ENCODE measurements at regions not wholly inside any gene's neighbourhood (a gene's known extent, or its start where the extent isn't known, plus 50 kb on each side); places are given as distances from the start of the nearest gene placed in this dataset.

DNA sequence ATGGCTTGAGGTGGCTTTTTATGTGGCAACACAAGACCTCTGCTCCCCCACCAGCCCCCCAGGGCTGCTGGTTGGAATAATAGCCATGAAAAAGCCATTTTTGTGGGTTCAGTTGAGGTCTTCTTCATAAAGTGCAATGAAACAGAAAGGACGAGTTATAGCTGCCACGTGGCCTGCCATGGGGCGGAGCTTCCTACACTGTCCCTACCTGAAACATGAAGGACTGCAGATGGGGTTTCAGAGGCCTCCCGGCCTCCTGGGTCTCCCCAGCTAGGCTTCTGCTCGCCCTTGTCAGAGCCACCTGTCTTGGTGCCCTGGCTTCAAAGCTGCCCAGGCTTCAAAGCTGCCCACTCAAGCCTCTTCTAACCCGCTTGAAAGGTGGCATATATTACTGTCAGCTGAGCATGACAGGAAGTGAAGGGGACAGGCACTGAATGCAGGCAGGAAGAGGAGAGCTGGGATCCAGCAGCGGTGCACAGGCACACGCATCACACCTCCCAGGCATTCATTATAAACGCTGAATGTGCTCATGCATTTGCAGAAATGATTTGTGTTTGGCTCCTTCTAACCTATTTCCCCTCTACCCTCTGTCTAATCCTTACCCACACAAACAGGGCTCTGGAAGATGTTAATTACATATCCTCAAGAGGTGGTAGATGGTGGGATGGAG, 245.9 kb upstream of the PODXL start:
- Histone ChIP-seq H3K36me3 (ENCODE audit: insufficient read depth, low read length) (no peaks in the 10 kb centered on the region), H3K9ac (ENCODE audit: low read depth, low read length) (no peak overlapping the region), H3K9me3 (ENCODE audit: control insufficient read depth, insufficient read depth, low read length) (no peaks in the 10 kb centered on the region; the same call in 1 of the 2 replicates), H3K4me1 (ENCODE audit: insufficient read depth, low read length) (0 out of 2 replicates have a peak, but pooled peaks cover 5% of the 10 kb centered on the region)

DNA sequence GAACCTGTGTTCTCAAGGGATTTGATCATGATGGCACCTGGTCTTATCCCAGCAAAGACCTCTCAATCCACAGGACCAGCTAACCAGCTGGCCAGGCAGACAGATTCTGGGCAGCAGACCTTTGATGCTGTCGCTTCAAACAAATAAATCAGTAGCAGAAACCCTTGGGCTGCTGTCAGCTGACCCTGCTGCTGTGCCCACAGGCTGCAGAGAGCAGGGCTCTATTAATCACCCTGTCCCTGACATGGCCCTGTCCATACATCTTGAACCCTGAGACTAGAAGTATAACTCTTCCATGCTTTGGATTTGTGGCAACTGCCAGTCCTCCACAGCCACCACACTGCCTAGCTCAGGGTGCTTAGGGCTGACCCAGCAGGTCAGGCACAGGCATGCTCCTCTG, 244.1 kb upstream of the PODXL start:
- Histone ChIP-seq H3K9ac (ENCODE audit: low read depth, low read length) (no peak overlapping the region), H3K4me1 (ENCODE audit: insufficient read depth, low read length) (0 out of 2 replicates have a peak, but pooled peaks cover 5% of the 10 kb centered on the region), H3K9me3 (ENCODE audit: control insufficient read depth, insufficient read depth, low read length) (no peaks in the 10 kb centered on the region; the same call in 1 of the 2 replicates), H3K36me3 (ENCODE audit: insufficient read depth, low read length) (no peaks in the 10 kb centered on the region)

DNA sequence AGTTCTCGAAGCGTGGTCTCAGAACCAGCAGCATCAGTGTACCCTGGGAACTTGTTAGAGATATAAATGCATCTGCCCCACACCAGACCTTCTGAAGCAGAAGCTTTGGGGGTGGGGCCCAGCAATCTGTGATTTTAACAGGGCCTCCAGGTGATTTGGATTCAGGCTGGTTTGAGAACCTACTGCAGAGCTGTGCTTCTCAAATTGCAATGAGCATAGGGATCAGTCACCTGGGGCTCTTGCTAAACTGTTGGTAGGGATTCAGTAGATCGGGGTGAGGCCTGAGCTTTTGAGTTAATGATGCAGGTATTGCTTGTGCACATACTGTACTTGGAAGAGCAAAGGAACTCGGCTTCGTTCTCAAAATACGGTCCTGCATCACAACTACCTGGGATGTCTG, 243.6 kb upstream of the PODXL start:
- H3K4me1 ChIP-seq (ENCODE audit: insufficient read depth, low read length), result 0 out of 2 replicates have a peak, but pooled peaks cover 5% of the 10 kb centered on the region
- H3K9ac ChIP-seq (ENCODE audit: low read depth, low read length), result no peak overlapping the region

DNA sequence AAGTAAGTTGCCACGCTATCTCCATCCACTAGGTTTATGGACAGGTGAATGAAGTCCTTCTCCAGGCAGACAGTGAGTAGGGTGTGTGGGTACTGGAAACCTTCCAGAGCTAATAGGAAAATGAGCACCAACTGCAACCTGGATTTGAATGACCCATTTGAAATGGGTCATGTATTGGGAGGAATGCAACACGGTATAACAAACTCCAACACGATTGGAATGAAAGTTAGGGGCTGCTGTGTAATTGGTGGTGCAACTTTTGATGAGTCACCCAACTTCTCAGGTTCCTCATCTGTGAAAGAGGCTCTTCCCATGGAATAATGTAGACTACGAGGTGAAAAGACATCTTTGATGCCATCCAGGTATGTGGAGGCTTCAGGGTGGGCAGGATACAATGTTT, 241.4 kb upstream of the PODXL start:
- no peaks in the 10 kb centered on the region for H3K36me3 ChIP-seq (ENCODE audit: insufficient read depth, low read length)
- no peak overlapping the region for H3K9ac ChIP-seq (ENCODE audit: low read depth, low read length)
- peaks cover 6% of the 10 kb centered on the region; the same call in 1 of the 2 replicates for H3K4me1 ChIP-seq (ENCODE audit: insufficient read depth, low read length)
- H3K9me3 ChIP-seq (ENCODE audit: control insufficient read depth, insufficient read depth, low read length), result no peaks in the 10 kb centered on the region; the same call in 1 of the 2 replicates

More for the DNA sequence above, 243.6 kb upstream of the PODXL start:
- no peaks in the 10 kb centered on the region for H3K36me3 ChIP-seq (ENCODE audit: insufficient read depth, low read length)
- H3K9me3 ChIP-seq (ENCODE audit: control insufficient read depth, insufficient read depth, low read length), result no peaks in the 10 kb centered on the region; the same call in 1 of the 2 replicates

DNA sequence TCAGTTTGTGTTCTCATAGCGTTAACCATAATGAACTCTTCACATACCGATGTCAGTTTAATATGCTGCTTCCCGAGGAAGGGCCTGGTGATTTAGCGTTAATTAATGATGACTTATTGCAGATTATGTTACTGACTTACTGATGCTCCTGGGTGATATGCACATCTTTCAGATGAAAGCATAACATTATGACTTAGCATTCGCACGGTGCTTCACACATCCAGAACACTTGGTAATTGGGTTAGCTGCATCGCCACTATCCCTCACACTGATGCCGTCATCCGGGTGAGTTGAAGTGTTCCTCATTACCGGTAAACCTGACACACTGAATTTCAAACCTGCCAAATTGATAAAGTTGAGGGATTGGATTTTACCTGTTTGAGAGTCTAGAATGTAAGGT, 239.0 kb upstream of the PODXL start:
- Histone ChIP-seq H3K4me1 (ENCODE audit: insufficient read depth, low read length) (peaks cover 15% of the 10 kb centered on the region; the same call in 1 of the 2 replicates), H3K9me3 (ENCODE audit: control insufficient read depth, insufficient read depth, low read length) (no peaks in the 10 kb centered on the region; the same call in 1 of the 2 replicates), H3K9ac (ENCODE audit: low read depth, low read length) (no peak overlapping the region), H3K36me3 (ENCODE audit: insufficient read depth, low read length) (no peaks in the 10 kb centered on the region)

DNA sequence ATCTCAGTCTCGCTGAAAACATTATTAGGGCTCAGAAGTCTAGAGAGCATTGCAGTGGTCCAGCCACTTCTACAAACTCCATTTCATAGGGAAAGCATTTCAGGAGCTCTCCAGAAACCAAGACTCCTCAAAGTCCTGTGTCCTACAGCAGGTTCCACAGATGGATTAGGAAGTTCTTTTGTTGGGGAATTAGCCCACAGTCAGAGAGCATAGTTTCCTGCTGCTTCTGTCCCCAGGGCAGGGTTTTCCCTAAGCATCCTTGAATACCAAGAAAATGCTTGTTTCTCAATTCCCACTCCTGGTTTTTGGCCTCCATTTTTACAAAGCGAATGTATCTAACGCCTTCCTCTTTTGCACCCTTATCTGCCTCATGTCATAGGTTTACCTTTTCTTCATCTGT, 235.9 kb upstream of the PODXL start:
- no peaks in the 10 kb centered on the region for H3K9me3 ChIP-seq (ENCODE audit: control insufficient read depth, insufficient read depth, low read length)
- peaks cover 10% of the 10 kb centered on the region; the same call in 1 of the 2 replicates for H3K4me1 ChIP-seq (ENCODE audit: insufficient read depth, low read length)
- H3K9ac ChIP-seq (ENCODE audit: low read depth, low read length), result no peak overlapping the region
- no peaks in the 10 kb centered on the region for H3K36me3 ChIP-seq (ENCODE audit: insufficient read depth, low read length)

DNA sequence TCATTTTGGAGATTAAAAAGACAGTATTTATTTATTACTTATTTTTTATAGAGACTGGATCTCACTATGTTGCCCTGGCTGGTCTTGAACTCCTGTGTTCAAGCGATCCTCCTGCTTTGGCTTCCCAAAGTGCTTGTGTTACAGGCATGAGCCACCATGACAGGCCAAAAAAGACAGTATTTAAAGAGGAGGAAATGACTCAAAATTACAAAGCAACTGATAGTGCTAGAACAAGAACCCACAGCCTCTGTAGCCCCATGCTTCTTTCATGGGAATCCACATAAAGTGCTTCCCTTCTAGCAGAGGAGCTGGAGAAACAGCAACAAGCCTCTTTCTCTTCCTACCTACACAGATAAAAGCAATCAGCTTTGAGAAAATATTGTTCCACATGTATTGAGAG, 230.7 kb upstream of the PODXL start:
- H3K9me3 ChIP-seq (ENCODE audit: control insufficient read depth, insufficient read depth, low read length), result no peaks in the 10 kb centered on the region
- no peaks in the 10 kb centered on the region for H3K36me3 ChIP-seq (ENCODE audit: insufficient read depth, low read length)
- H3K9ac ChIP-seq (ENCODE audit: low read depth, low read length), result no peak overlapping the region
- H3K4me1 ChIP-seq (ENCODE audit: insufficient read depth, low read length), result peaks cover 2% of the 10 kb centered on the region; the same call in 1 of the 2 replicates

DNA sequence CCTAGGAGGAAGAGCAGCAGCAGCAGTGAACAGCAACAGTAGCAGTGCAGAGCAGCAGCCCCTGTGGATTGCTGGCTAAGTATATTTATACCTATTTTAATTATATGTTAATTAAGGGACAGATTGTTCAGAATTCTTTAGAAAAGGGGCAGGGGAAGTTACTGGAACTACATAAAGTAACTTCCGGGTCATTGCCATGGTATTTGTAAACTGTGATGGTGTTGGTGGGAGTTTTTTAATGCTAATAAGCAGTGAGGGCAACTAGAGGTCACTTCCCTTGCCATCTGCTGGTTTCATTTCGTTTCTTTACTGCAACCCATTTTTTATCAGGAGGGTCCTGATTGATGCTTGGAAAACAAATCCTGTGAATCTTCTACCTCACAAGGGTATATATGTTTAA, 229.8 kb upstream of the PODXL start:
- no peak overlapping the region for H3K9ac ChIP-seq (ENCODE audit: low read depth, low read length)
- no peaks in the 10 kb centered on the region for H3K9me3 ChIP-seq (ENCODE audit: control insufficient read depth, insufficient read depth, low read length)
- no peaks in the 10 kb centered on the region for H3K4me1 ChIP-seq (ENCODE audit: insufficient read depth, low read length)
- H3K36me3 ChIP-seq (ENCODE audit: insufficient read depth, low read length), result no peaks in the 10 kb centered on the region

DNA sequence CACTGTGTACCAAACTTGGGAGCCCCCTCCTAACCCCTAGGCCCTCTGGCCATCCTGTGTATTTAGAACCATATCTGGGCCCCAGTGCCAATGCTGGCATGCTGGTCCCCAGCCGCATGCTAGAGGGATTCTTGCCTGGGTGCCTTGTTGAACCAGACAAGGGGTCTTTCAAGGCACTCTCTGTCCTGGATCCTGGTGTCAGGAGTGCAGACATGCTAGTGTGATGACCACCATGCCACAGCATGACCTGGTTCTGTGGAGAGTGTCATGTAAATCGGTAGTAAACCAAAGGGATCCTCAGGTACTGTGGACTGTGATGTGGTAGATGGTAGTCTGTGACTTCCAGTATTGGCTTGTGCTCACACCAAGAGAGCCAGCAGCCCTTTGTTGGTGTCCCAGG, 222.2 kb upstream of the PODXL start:
- peaks cover 6% of the 10 kb centered on the region; the same call in 1 of the 2 replicates for H3K4me1 ChIP-seq (ENCODE audit: insufficient read depth, low read length)
- H3K36me3 ChIP-seq (ENCODE audit: insufficient read depth, low read length), result no peaks in the 10 kb centered on the region
- H3K9ac ChIP-seq (ENCODE audit: low read depth, low read length), result no peak overlapping the region
- peaks cover 3% of the 10 kb centered on the region; the same call in 1 of the 2 replicates for H3K9me3 ChIP-seq (ENCODE audit: control insufficient read depth, insufficient read depth, low read length)

DNA sequence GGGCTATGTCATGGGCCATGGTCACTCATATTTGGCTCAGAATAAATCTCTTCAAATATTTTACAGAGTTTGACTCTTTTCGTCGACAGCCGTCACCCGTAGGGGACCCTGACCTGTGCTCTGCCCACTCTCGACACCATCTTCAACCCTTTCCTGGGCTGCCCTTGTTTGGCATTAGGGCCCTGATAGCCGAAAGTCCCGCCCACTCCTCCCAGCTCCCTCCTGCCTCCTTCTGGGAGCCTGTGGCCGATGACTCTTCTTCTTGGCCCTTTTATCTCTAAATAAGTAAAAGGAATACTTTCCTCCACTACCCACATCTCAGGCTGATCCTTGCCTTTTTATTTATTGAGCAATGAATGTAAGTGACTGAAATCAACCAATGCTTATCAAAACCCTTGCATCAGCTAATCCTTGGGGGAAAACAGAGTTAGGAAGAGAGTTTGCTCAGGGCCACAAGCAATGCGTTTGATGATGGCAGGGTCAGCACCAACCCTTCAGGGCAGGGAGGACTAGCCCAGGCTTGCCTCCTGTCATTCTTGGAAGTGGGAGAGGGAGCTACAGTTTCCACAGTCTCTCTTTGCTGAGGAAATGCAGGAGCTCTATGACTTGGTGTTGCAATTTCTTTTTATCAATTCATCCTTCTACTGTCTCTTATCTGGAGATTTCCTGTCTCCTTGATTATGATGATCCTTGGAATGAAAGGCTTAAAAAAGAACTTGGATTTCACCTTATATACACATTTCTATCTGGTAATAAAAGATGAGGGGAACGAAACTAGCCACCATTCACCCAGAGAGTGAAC, 218.2 kb upstream of the PODXL start:
- H3K9ac ChIP-seq (ENCODE audit: low read depth, low read length), result no peak overlapping the region
- H3K4me1 ChIP-seq (ENCODE audit: insufficient read depth, low read length), result peaks cover 6% of the 10 kb centered on the region; the same call in 1 of the 2 replicates
- peaks cover 3% of the 10 kb centered on the region; the same call in 1 of the 2 replicates for H3K9me3 ChIP-seq (ENCODE audit: control insufficient read depth, insufficient read depth, low read length)
- no peaks in the 10 kb centered on the region for H3K36me3 ChIP-seq (ENCODE audit: insufficient read depth, low read length)

DNA sequence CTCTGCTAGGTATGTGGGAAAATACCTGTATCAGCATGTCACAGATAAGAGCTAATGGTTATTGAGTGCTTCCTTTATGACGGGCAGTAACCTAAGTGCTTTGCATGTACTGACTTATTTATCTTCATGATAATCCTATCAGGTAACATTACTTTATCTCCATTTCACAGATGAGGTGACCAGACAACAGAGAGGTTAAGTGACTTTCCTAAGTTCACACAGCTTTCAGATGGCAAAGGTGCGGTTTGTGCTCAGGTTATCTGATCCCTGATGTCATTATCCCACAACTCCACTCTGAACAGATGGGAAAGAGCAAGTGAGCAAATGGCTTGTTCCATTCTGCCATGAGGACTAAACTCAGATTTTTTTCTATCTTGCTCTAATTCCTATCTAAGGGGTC, 217.0 kb upstream of the PODXL start:
- H3K9me3 ChIP-seq (ENCODE audit: control insufficient read depth, insufficient read depth, low read length), result peaks cover 3% of the 10 kb centered on the region; the same call in 1 of the 2 replicates
- no peaks in the 10 kb centered on the region for H3K36me3 ChIP-seq (ENCODE audit: insufficient read depth, low read length)
- peaks cover 6% of the 10 kb centered on the region; the same call in 1 of the 2 replicates for H3K4me1 ChIP-seq (ENCODE audit: insufficient read depth, low read length)
- H3K9ac ChIP-seq (ENCODE audit: low read depth, low read length), result no peak overlapping the region

DNA sequence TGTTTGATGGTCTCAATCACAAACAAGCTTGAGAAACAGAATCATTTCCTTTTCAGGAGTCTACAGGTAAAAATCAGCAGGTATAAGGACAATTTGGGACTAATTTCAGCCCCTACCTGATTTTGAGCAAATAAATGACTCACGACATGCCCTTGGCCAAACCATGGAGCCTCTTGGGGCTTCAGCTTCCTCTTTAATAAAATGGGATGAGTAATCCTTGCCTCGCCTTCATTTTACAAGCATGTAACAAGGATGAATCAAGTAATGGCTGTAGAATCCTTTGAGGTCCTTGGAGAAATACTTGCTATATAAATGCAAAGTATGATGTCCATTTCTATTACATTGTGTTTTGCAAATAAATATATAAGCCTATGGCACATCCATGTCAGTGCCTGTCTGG, 212.8 kb upstream of the PODXL start:
- no peaks in the 10 kb centered on the region for H3K4me1 ChIP-seq (ENCODE audit: insufficient read depth, low read length)
- no peaks in the 10 kb centered on the region for H3K9me3 ChIP-seq (ENCODE audit: control insufficient read depth, insufficient read depth, low read length)
- no peaks in the 10 kb centered on the region; the same call in 1 of the 2 replicates for H3K36me3 ChIP-seq (ENCODE audit: insufficient read depth, low read length)
- no peak overlapping the region for H3K9ac ChIP-seq (ENCODE audit: low read depth, low read length)

DNA sequence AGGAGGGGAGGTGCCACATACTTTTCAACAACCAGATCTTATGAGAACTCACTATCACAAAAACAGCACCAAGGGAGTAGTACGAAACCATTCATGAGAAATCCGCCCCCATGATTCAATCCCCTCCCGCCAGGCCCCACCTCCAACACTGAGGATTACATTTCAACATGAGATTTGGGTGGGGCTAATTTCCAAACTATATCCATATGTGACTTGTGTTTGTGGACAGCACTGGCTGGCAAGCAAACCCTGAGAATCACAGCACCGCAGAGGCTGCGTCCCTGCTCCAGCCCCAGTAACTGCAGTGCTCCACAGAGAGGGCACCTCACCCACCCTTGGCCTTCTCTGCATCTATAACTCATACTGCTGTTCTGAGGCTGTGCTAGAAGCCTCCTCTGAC, 211.2 kb upstream of the PODXL start:
- Histone ChIP-seq H3K9ac (ENCODE audit: low read depth, low read length) (no peak overlapping the region), H3K9me3 (ENCODE audit: control insufficient read depth, insufficient read depth, low read length) (no peaks in the 10 kb centered on the region), H3K36me3 (ENCODE audit: insufficient read depth, low read length) (no peaks in the 10 kb centered on the region; the same call in 1 of the 2 replicates), H3K4me1 (ENCODE audit: insufficient read depth, low read length) (no peaks in the 10 kb centered on the region)

DNA sequence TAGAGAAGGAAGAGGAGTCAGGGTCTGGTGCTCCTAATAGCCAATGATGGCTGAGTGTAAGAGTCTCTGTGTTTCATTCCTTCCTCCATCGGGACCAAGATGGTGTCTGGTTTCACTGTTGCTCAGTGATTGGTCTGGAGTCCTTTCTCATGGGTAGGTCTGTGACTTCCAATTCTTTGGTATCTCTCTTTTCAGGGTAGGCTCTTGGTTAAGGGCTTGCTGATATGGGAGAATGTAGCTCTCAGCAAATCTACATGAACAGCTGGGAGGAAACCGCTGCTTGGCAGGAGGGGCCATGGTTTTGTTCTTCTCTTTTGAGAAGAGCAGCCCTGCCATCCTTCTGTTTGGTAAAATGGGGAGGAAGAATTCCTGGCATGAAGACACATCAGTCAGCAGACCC, 209.1 kb upstream of the PODXL start:
- Histone ChIP-seq H3K9me3 (ENCODE audit: control insufficient read depth, insufficient read depth, low read length) (no peaks in the 10 kb centered on the region), H3K9ac (ENCODE audit: low read depth, low read length) (no peak overlapping the region), H3K36me3 (ENCODE audit: insufficient read depth, low read length) (no peaks in the 10 kb centered on the region; the same call in 1 of the 2 replicates), H3K4me1 (ENCODE audit: insufficient read depth, low read length) (no peaks in the 10 kb centered on the region)
